ENCODE measurements at regions not wholly inside any gene's neighbourhood (a gene's known extent, or its start where the extent isn't known, plus 50 kb on each side); places are given as distances from the start of the nearest gene placed in this dataset.

GRCh38 chr6:108745664-108746336 lies 102.4 kb upstream of the ARMC2 start:
- Histone ChIP-seq H3K27ac (ENCODE audit: low read depth, low read length) (no peak overlapping the region), H3K4me3 (ENCODE audit: low read length) (no peak overlapping the region), H3K36me3 (ENCODE audit: control insufficient read depth, insufficient read depth, low read length) (no peaks in the 10 kb centered on the region), H3K4me1 (ENCODE audit: control insufficient read depth, insufficient read depth, low read length) (peaks cover 14% of the 10 kb centered on the region), H3K27me3 (ENCODE audit: control insufficient read depth, insufficient read depth, low read length) (no peaks in the 10 kb centered on the region), H3K9ac (ENCODE audit: low read length) (no peak overlapping the region)

- H3K4me3 ChIP-seq (ENCODE audit: low read length), result no peak overlapping the region
- H3K27me3 ChIP-seq (ENCODE audit: control insufficient read depth, insufficient read depth, low read length), result no peaks in the 10 kb centered on the region
- no peaks in the 10 kb centered on the region for H3K36me3 ChIP-seq (ENCODE audit: control insufficient read depth, insufficient read depth, low read length)
- no peak overlapping the region for H3K27ac ChIP-seq (ENCODE audit: low read depth, low read length)
- H3K4me1 ChIP-seq (ENCODE audit: control insufficient read depth, insufficient read depth, low read length), result peaks cover 13% of the 10 kb centered on the region
- no peak overlapping the region for H3K9ac ChIP-seq (ENCODE audit: low read length)
These were observed 101.9 kb upstream of the ARMC2 start for GRCh38 chr6:108746366-108746765.

GRCh38 chr6:108746836-108747575 lies 101.2 kb upstream of the ARMC2 start:
- Histone ChIP-seq H3K36me3 (ENCODE audit: control insufficient read depth, insufficient read depth, low read length) (no peaks in the 10 kb centered on the region), H3K27me3 (ENCODE audit: control insufficient read depth, insufficient read depth, low read length) (no peaks in the 10 kb centered on the region), H3K27ac (ENCODE audit: low read depth, low read length) (no peak overlapping the region), H3K4me3 (ENCODE audit: low read length) (no peak overlapping the region), H3K4me1 (ENCODE audit: control insufficient read depth, insufficient read depth, low read length) (peaks cover 10% of the 10 kb centered on the region), H3K9ac (ENCODE audit: low read length) (no peak overlapping the region)

GRCh38 chr6:108748055-108748454 lies 100.2 kb upstream of the ARMC2 start:
- no peak overlapping the region for H3K4me3 ChIP-seq (ENCODE audit: low read length)
- no peaks in the 10 kb centered on the region for H3K36me3 ChIP-seq (ENCODE audit: control insufficient read depth, insufficient read depth, low read length)
- no peak overlapping the region for H3K9ac ChIP-seq (ENCODE audit: low read length)
- H3K27me3 ChIP-seq (ENCODE audit: control insufficient read depth, insufficient read depth, low read length), result no peaks in the 10 kb centered on the region
- peaks cover 15% of the 10 kb centered on the region for H3K4me1 ChIP-seq (ENCODE audit: control insufficient read depth, insufficient read depth, low read length)
- H3K27ac ChIP-seq (ENCODE audit: low read depth, low read length), result no peak overlapping the region

GRCh38 chr6:108748959-108749358 lies 99.3 kb upstream of the ARMC2 start:
- H3K27me3 ChIP-seq (ENCODE audit: control insufficient read depth, insufficient read depth, low read length), result no peaks in the 10 kb centered on the region
- peaks cover 15% of the 10 kb centered on the region for H3K4me1 ChIP-seq (ENCODE audit: control insufficient read depth, insufficient read depth, low read length)
- no peaks in the 10 kb centered on the region for H3K36me3 ChIP-seq (ENCODE audit: control insufficient read depth, insufficient read depth, low read length)
- no peak overlapping the region for H3K4me3 ChIP-seq (ENCODE audit: low read length)
- H3K9ac ChIP-seq (ENCODE audit: low read length), result no peak overlapping the region
- no peak overlapping the region for H3K27ac ChIP-seq (ENCODE audit: low read depth, low read length)

- Histone ChIP-seq H3K36me3 (ENCODE audit: control insufficient read depth, insufficient read depth, low read length) (no peaks in the 10 kb centered on the region), H3K27me3 (ENCODE audit: control insufficient read depth, insufficient read depth, low read length) (no peaks in the 10 kb centered on the region), H3K4me3 (ENCODE audit: low read length) (no peak overlapping the region), H3K4me1 (ENCODE audit: control insufficient read depth, insufficient read depth, low read length) (peaks cover 15% of the 10 kb centered on the region), H3K27ac (ENCODE audit: low read depth, low read length) (no peak overlapping the region), H3K9ac (ENCODE audit: low read length) (no peak overlapping the region)
These were observed 97.4 kb upstream of the ARMC2 start for GRCh38 chr6:108750801-108751200.

GRCh38 chr6:108751282-108751681 lies 96.9 kb upstream of the ARMC2 start:
- Histone ChIP-seq H3K4me1 (ENCODE audit: control insufficient read depth, insufficient read depth, low read length) (peaks cover 14% of the 10 kb centered on the region), H3K9ac (ENCODE audit: low read length) (no peak overlapping the region), H3K36me3 (ENCODE audit: control insufficient read depth, insufficient read depth, low read length) (no peaks in the 10 kb centered on the region), H3K27ac (ENCODE audit: low read depth, low read length) (no peak overlapping the region), H3K4me3 (ENCODE audit: low read length) (no peak overlapping the region), H3K27me3 (ENCODE audit: control insufficient read depth, insufficient read depth, low read length) (no peaks in the 10 kb centered on the region)

GRCh38 chr6:108751851-108752732 lies 96.1 kb upstream of the ARMC2 start:
- Histone ChIP-seq H3K9ac (ENCODE audit: low read length) (no peak overlapping the region), H3K36me3 (ENCODE audit: control insufficient read depth, insufficient read depth, low read length) (no peaks in the 10 kb centered on the region), H3K27ac (ENCODE audit: low read depth, low read length) (no peak overlapping the region), H3K4me1 (ENCODE audit: control insufficient read depth, insufficient read depth, low read length) (peaks cover 6% of the 10 kb centered on the region), H3K27me3 (ENCODE audit: control insufficient read depth, insufficient read depth, low read length) (no peaks in the 10 kb centered on the region), H3K4me3 (ENCODE audit: low read length) (no peak overlapping the region)

- H3K4me3 ChIP-seq (ENCODE audit: low read length), result no peak overlapping the region
These were observed 95.3 kb upstream of the ARMC2 start for GRCh38 chr6:108752733-108753590.

GRCh38 chr6:108755257-108756240 lies 92.7 kb upstream of the ARMC2 start:
- H3K9ac ChIP-seq (ENCODE audit: low read length), result no peak overlapping the region
- peaks cover 5% of the 10 kb centered on the region for H3K4me1 ChIP-seq (ENCODE audit: control insufficient read depth, insufficient read depth, low read length)
- H3K36me3 ChIP-seq (ENCODE audit: control insufficient read depth, insufficient read depth, low read length), result no peaks in the 10 kb centered on the region
- no peak overlapping the region for H3K27ac ChIP-seq (ENCODE audit: low read depth, low read length)
- H3K27me3 ChIP-seq (ENCODE audit: control insufficient read depth, insufficient read depth, low read length), result peaks cover 2% of the 10 kb centered on the region
- no peak overlapping the region for H3K4me3 ChIP-seq (ENCODE audit: low read length)

More at GRCh38 chr6:108752733-108753590, 95.3 kb upstream of the ARMC2 start:
- H3K36me3 ChIP-seq (ENCODE audit: control insufficient read depth, insufficient read depth, low read length), result no peaks in the 10 kb centered on the region
- H3K9ac ChIP-seq (ENCODE audit: low read length), result no peak overlapping the region
- no peaks in the 10 kb centered on the region for H3K27me3 ChIP-seq (ENCODE audit: control insufficient read depth, insufficient read depth, low read length)
- peaks cover 5% of the 10 kb centered on the region for H3K4me1 ChIP-seq (ENCODE audit: control insufficient read depth, insufficient read depth, low read length)
- no peak overlapping the region for H3K27ac ChIP-seq (ENCODE audit: low read depth, low read length)

- Histone ChIP-seq H3K9ac (ENCODE audit: low read length) (no peak overlapping the region), H3K4me3 (ENCODE audit: low read length) (no peak overlapping the region), H3K27me3 (ENCODE audit: control insufficient read depth, insufficient read depth, low read length) (peaks cover 2% of the 10 kb centered on the region), H3K36me3 (ENCODE audit: control insufficient read depth, insufficient read depth, low read length) (no peaks in the 10 kb centered on the region), H3K4me1 (ENCODE audit: control insufficient read depth, insufficient read depth, low read length) (peaks cover 5% of the 10 kb centered on the region), H3K27ac (ENCODE audit: low read depth, low read length) (no peak overlapping the region)
These were observed 90.9 kb upstream of the ARMC2 start for GRCh38 chr6:108757357-108757756.

Data from rectal smooth muscle tissue (tissue), 1 donor.